OCI-LY3 (cell line): ENCODE measurements at regions not wholly inside any gene's neighbourhood (a gene's known extent, or its start where the extent isn't known, plus 50 kb on each side); places are given as distances from the start of the nearest gene placed in this dataset.

Experiments
- H2AFZ ChIP-seq: fragments of 200-600, 300-600 bp; shearing (Covaris generic); 2 replicates; pipeline ENCODE4 v1.6.0; 2014; ENCODE audit warnings: antibody characterized with exemption, low read depth, low read length
- H3K27ac ChIP-seq: fragments of 200-600, 300-600 bp; sonication (generic); 2 replicates; pipeline ENCODE4 v1.5.1; 2014; ENCODE audit warnings: mild to moderate bottlenecking, low read length, moderate library complexity, mixed read lengths
- H3K27me3 ChIP-seq: fragments of 200-600, 300-600 bp; sonication (generic); 2 replicates; pipeline ENCODE4 v1.6.1; 2014; ENCODE audit warnings: low read depth, low read length, mixed read lengths
- H3K36me3 ChIP-seq: fragments of 200-600, 300-600 bp; sonication (generic); replicated peaks from 2 replicates; pipeline ENCODE3; 2014; ENCODE audit warnings: low read depth, low read length, mixed read lengths
- H3K4me1 ChIP-seq: fragments of 300-600, 200-600 bp; sonication (generic); 2 replicates; pipeline ENCODE4 v1.6.1; 2014; ENCODE audit warnings: low read length, mixed read lengths
- H3K4me2 ChIP-seq: fragments of 200-600, 300-600 bp; sonication (generic); 2 replicates; pipeline ENCODE4 v1.6.1; 2014; ENCODE audit warnings: low read length, mixed read lengths
- H3K4me3 ChIP-seq: fragments of 300-600, 200-600 bp; sonication (generic); 2 replicates; pipeline ENCODE4 v1.5.1; 2014; ENCODE audit warnings: antibody characterized with exemption, mild to moderate bottlenecking, low read length, moderate library complexity
- H3K79me2 ChIP-seq: fragments of 300-600, 200-600 bp; shearing (Covaris generic); 2 replicates; pipeline ENCODE4 v1.6.1; 2014; ENCODE audit warnings: mild to moderate bottlenecking, low read length, mixed read lengths
- H3K9ac ChIP-seq: fragments of 300-600, 200-600 bp; shearing (Covaris generic); 2 replicates; pipeline ENCODE4 v1.6.0; 2014; ENCODE audit warnings: mild to moderate bottlenecking, low read length, moderate library complexity
- H3K9me3 ChIP-seq: fragments of 200-600, 300-600 bp; shearing (Covaris generic); 2 replicates; pipeline ENCODE4 v1.6.1; 2014; ENCODE audit warnings: low read length, mixed read lengths; ENCODE audit not compliant: insufficient read depth
- H4K20me1 ChIP-seq: fragments of 200-600, 300-600 bp; sonication (generic); 2 replicates; pipeline ENCODE4 v1.6.1; 2016; ENCODE audit warnings: low read length, mixed read lengths; ENCODE audit not compliant: insufficient read depth
- CTCF ChIP-seq: fragments of 200-600, 300-600 bp; sonication (generic); IDR thresholded peaks from 2 replicates; pipeline ENCODE4 v1.5.1; 2014; ENCODE audit warnings: antibody characterized with exemption, low read length, low read depth
- EZH2phosphoT487 ChIP-seq: fragments of 200-600 bp; shearing (Covaris generic); IDR thresholded peaks from 2 replicates; pipeline ENCODE4 v1.6.1; 2018; ENCODE audit warnings: antibody characterized with exemption, mixed run types, low read depth

GRCh38 chr6:53446151-53446550 is 97.4 kb upstream of the ELOVL5 start:
- Histone ChIP-seq H3K9ac (no peak overlapping the region), H3K9me3 (no peaks in the 10 kb centered on the region), H3K4me2 (no peak overlapping the region), H3K27me3 (peaks cover 7% of the 10 kb centered on the region; the same call in 1 of the 2 replicates), H3K27ac (no peak overlapping the region), H3K4me3 (no peak overlapping the region), H4K20me1 (no peaks in the 10 kb centered on the region), H3K36me3 (no peaks in the 10 kb centered on the region), H2AFZ (no peak overlapping the region), H3K79me2 (no peaks in the 10 kb centered on the region), H3K4me1 (peaks cover 16% of the 10 kb centered on the region)
- no peak for TF ChIP-seq EZH2phosphoT487
- TF ChIP-seq CTCF, result no peak

GRCh38 chr6:53441761-53442160 is 93.0 kb upstream of the ELOVL5 start:
- H3K9ac ChIP-seq, result no peak overlapping the region
- no peaks in the 10 kb centered on the region for H3K9me3 ChIP-seq
- H3K4me3 ChIP-seq, result no peak overlapping the region
- H3K27ac ChIP-seq, result no peak overlapping the region
- H4K20me1 ChIP-seq, result no peaks in the 10 kb centered on the region
- no peak overlapping the region for H2AFZ ChIP-seq
- peaks cover 7% of the 10 kb centered on the region; the same call in 1 of the 2 replicates for H3K27me3 ChIP-seq
- no peaks in the 10 kb centered on the region for H3K36me3 ChIP-seq
- H3K4me2 ChIP-seq, result peak overlapping the region; percentile 48
- no peaks in the 10 kb centered on the region for H3K79me2 ChIP-seq
- TF ChIP-seq CTCF (no peak), EZH2phosphoT487 (no peak)
- peaks cover 35% of the 10 kb centered on the region for H3K4me1 ChIP-seq

- Histone ChIP-seq H3K36me3 (no peaks in the 10 kb centered on the region), H2AFZ (no peak overlapping the region), H3K9ac (0 out of 2 replicates have a peak overlapping the region, but pooled peaks have one; percentile 0)
These were observed 92.3 kb upstream of the ELOVL5 start for GRCh38 chr6:53441035-53441493.

More at GRCh38 chr6:53441035-53441493, 92.3 kb upstream of the ELOVL5 start:
- Histone ChIP-seq H3K27ac (peak overlapping the region; percentile 43), H3K4me1 (peaks cover 35% of the 10 kb centered on the region), H3K27me3 (peaks cover 7% of the 10 kb centered on the region; the same call in 1 of the 2 replicates), H3K4me3 (no peak overlapping the region), H3K9me3 (no peaks in the 10 kb centered on the region), H3K79me2 (no peaks in the 10 kb centered on the region), H4K20me1 (no peaks in the 10 kb centered on the region), H3K4me2 (peak overlapping the region; percentile 48)
- TF ChIP-seq EZH2phosphoT487 (0 out of 2 replicates have a peak, but pooled peaks have one; percentile 25), CTCF (no peak)
